ENCODE measurements at regions not wholly inside any gene's neighbourhood (a gene's known extent, or its start where the extent isn't known, plus 50 kb on each side); places are given as distances from the start of the nearest gene placed in this dataset.

GRCh38 chr1:30514137-30514654 lies 209.2 kb downstream of the MATN1 start:
- DNase-seq (ENCODE audit: low read depth), result no peak

- DNase-seq (ENCODE audit: low read depth), result no peak
Observed at GRCh38 chr1:30513396-30514136, 209.8 kb downstream of the MATN1 start.

GRCh38 chr1:30512914-30513265 lies 210.5 kb downstream of the MATN1 start:
- DNase-seq (ENCODE audit: low read depth), result no peak

GRCh38 chr1:30511991-30512913 lies 211.1 kb downstream of the MATN1 start:
- no peak for DNase-seq (ENCODE audit: low read depth)

GRCh38 chr1:30511563-30511962 lies 211.8 kb downstream of the MATN1 start:
- no peak for DNase-seq (ENCODE audit: low read depth)

GRCh38 chr1:30511106-30511505 lies 212.3 kb downstream of the MATN1 start:
- no peak for DNase-seq (ENCODE audit: low read depth)

- no peak for DNase-seq (ENCODE audit: low read depth)
Observed at GRCh38 chr1:30509670-30510069, 213.7 kb downstream of the MATN1 start.

- no peak for DNase-seq (ENCODE audit: low read depth)
Observed at GRCh38 chr1:30508611-30509010, 214.8 kb downstream of the MATN1 start.

- DNase-seq (ENCODE audit: low read depth), result no peak
Observed at GRCh38 chr1:30508175-30508448, 215.3 kb downstream of the MATN1 start.

GRCh38 chr1:30507401-30508174 lies 215.8 kb downstream of the MATN1 start:
- DNase-seq (ENCODE audit: low read depth), result no peak

- DNase-seq (ENCODE audit: low read depth), result no peak
Observed at GRCh38 chr1:30507016-30507312, 216.4 kb downstream of the MATN1 start.

GRCh38 chr1:30506291-30507015 lies 216.9 kb downstream of the MATN1 start:
- no peak for DNase-seq (ENCODE audit: low read depth)

GRCh38 chr1:30505853-30506252 lies 217.5 kb downstream of the MATN1 start:
- DNase-seq (ENCODE audit: low read depth), result no peak

- no peak for DNase-seq (ENCODE audit: low read depth)
Observed at GRCh38 chr1:30492451-30492850, 230.9 kb downstream of the MATN1 start.

- no peak for DNase-seq (ENCODE audit: low read depth)
Observed at GRCh38 chr1:30491831-30492230, 231.6 kb downstream of the MATN1 start.

- DNase-seq (ENCODE audit: low read depth), result no peak
Observed at GRCh38 chr1:30490554-30491053, 232.8 kb downstream of the MATN1 start.

- no peak for DNase-seq (ENCODE audit: low read depth)
Observed at GRCh38 chr1:30489737-30490389, 233.5 kb downstream of the MATN1 start.

- no peak for DNase-seq (ENCODE audit: low read depth)
Observed at GRCh38 chr1:30488324-30488913, 235.0 kb downstream of the MATN1 start.

GRCh38 chr1:30487042-30487441 lies 236.3 kb downstream of the MATN1 start:
- no peak for DNase-seq (ENCODE audit: low read depth)

- DNase-seq (ENCODE audit: low read depth), result no peak
Observed at GRCh38 chr1:30485072-30485471, 238.3 kb downstream of the MATN1 start.

GRCh38 chr1:30484668-30485067 lies 238.7 kb downstream of the MATN1 start:
- DNase-seq (ENCODE audit: low read depth), result no peak
